Cardiac muscle cell (in vitro differentiated cells and primary cell): ENCODE measurements at regions not wholly inside any gene's neighbourhood (a gene's known extent, or its start where the extent isn't known, plus 50 kb on each side); places are given as distances from the start of the nearest gene placed in this dataset.
"Not testable (repeated sequence)": the region's sequence is repeated elsewhere in the genome, so short reads cannot be mapped to it uniquely, and the experiment has no call there.

Source experiments
- DNase-seq, 2 donors: peaks; one replicate each; pipeline versions ENCODE4 v3.0.0 to v3.0.0-alpha.2; 2010 to 2017; ENCODE audit warnings: low read depth in 1 of 2, low spot score in 1 of 2
- H3K27ac ChIP-seq: fragments of 200-600 bp; sonication (generic); 2 replicates; pipeline ENCODE4 v1.5.1; 2016
- H3K27me3 ChIP-seq: fragments of 200-600 bp; sonication (generic); 2 replicates; pipeline ENCODE4 v1.6.0; 2016; ENCODE audit warnings: control low read depth
- H3K36me3 ChIP-seq: fragments of 200-600 bp; sonication (generic); 2 replicates; pipeline ENCODE4 v1.5.1; 2016; ENCODE audit warnings: control low read depth
- H3K4me1 ChIP-seq: fragments of 200-600 bp; sonication (generic); 2 replicates; pipeline ENCODE4 v1.8.1; 2017; ENCODE audit warnings: low read depth, mild to moderate bottlenecking, mixed run types
- H3K4me3 ChIP-seq: fragments of 200-600 bp; sonication (generic); 2 replicates; pipeline ENCODE4 v1.5.1; 2016; ENCODE audit warnings: mild to moderate bottlenecking
- H3K9me3 ChIP-seq: fragments of 200-600 bp; sonication (generic); 2 replicates; pipeline ENCODE4 v1.5.1; 2017; ENCODE audit warnings: low read depth, mild to moderate bottlenecking, control low read depth
- CTCF ChIP-seq: IDR thresholded peaks from 2 replicates; pipeline ENCODE4 v1.5.1; 2012; ENCODE audit warnings: low read depth, mild to moderate bottlenecking, low read length

- DNase-seq = no peak
- Histone ChIP-seq H3K9me3 (no peaks in the 10 kb centered on the region), H3K4me3 (no peak overlapping the region), H3K27me3 (no peaks in the 10 kb centered on the region), H3K27ac (no peak overlapping the region), H3K4me1 (no peaks in the 10 kb centered on the region), H3K36me3 (no peaks in the 10 kb centered on the region)
- TF ChIP-seq CTCF = no peak
Measured at GRCh38 chr5:130845049-130845765, 319.8 kb downstream of the HINT1 start.

GRCh38 chr5:130836729-130837649, 328.1 kb downstream of the HINT1 start:
- DNase-seq = peak in 1 of 2 donors; percentile 10
- Histone ChIP-seq H3K27ac (no peak overlapping the region), H3K4me3 (no peak overlapping the region), H3K4me1 (peaks cover 3% of the 10 kb centered on the region), H3K9me3 (no peaks in the 10 kb centered on the region), H3K27me3 (no peaks in the 10 kb centered on the region), H3K36me3 (no peaks in the 10 kb centered on the region)
- no peak for TF ChIP-seq CTCF

- not testable (repeated sequence) for H3K36me3 ChIP-seq, H3K9me3 ChIP-seq, H3K27me3 ChIP-seq, DNase-seq, H3K27ac ChIP-seq, H3K4me1 ChIP-seq, H3K4me3 ChIP-seq
Measured at GRCh38 chr5:130817598-130818384, 347.3 kb downstream of the HINT1 start.

- no peaks in the 10 kb centered on the region for H3K36me3 ChIP-seq
- no peaks in the 10 kb centered on the region for H3K9me3 ChIP-seq
- H3K4me1 ChIP-seq = no peaks in the 10 kb centered on the region
- no peak for DNase-seq
- TF ChIP-seq CTCF = no peak
- no peaks in the 10 kb centered on the region for H3K27me3 ChIP-seq
- H3K27ac ChIP-seq = no peak overlapping the region
- H3K4me3 ChIP-seq = no peak overlapping the region
Measured at GRCh38 chr5:130815246-130815645, 349.8 kb downstream of the HINT1 start.

- Histone ChIP-seq H3K27ac (no peak overlapping the region), H3K4me1 (no peaks in the 10 kb centered on the region), H3K9me3 (no peaks in the 10 kb centered on the region), H3K27me3 (no peaks in the 10 kb centered on the region), H3K4me3 (no peak overlapping the region), H3K36me3 (no peaks in the 10 kb centered on the region)
- no peak for DNase-seq
- TF ChIP-seq CTCF = no peak
Measured at GRCh38 chr5:130808691-130809090, 356.4 kb downstream of the HINT1 start.
